Lower lobe of right lung (tissue), 2 donors: ENCODE measurements at regions not wholly inside any gene's neighbourhood (a gene's known extent, or its start where the extent isn't known, plus 50 kb on each side); places are given as distances from the start of the nearest gene placed in this dataset.
A peak's percentile ranks its signal among the peaks of the same experiment; 100 is the strongest.

Experiments
- ATAC-seq, 2 donors: fragments of 200-7000 bp; cut with Tn5 transposase; one replicate each; pipeline ENCODE4 v1.9.1; 2020 to 2022; ENCODE audit warnings: mild to moderate bottlenecking in 2 of 2, moderate library complexity in 2 of 2
- DNase-seq: peaks from one replicate; pipeline ENCODE4 v3.0.0-alpha.2; 2020
- H3K27ac ChIP-seq: fragments of 200-600 bp; one replicate; pipeline ENCODE4 v1.8.0; 2022
- H3K27me3 ChIP-seq: fragments of 200-600 bp; one replicate; pipeline ENCODE4 v1.8.0; 2022; ENCODE audit warnings: low read depth
- H3K36me3 ChIP-seq: fragments of 200-600 bp; one replicate; pipeline ENCODE4 v1.8.0; 2022; ENCODE audit warnings: mild to moderate bottlenecking
- H3K4me1 ChIP-seq: fragments of 200-600 bp; one replicate; pipeline ENCODE4 v1.8.0; 2022
- H3K4me3 ChIP-seq: fragments of 200-600 bp; one replicate; pipeline ENCODE4 v1.8.0; 2022; ENCODE audit warnings: mild to moderate bottlenecking
- H3K9me3 ChIP-seq: fragments of 200-600 bp; one replicate; pipeline ENCODE4 v1.8.0; 2022
- CTCF ChIP-seq: fragments of 200-600 bp; IDR thresholded peaks from one replicate; pipeline ENCODE4 v1.8.0; 2022; ENCODE audit warnings: antibody characterized with exemption, mild to moderate bottlenecking
- intact Hi-C: fragments of 100-400 bp; cut with DNase I; formaldehyde crosslinking; loops from one replicate; pipeline ENCODE4 v1.11.0; 2022
- donor health status: DM: no; HTN: yes; CAD: no; lungs with severe emphysema.

DNA sequence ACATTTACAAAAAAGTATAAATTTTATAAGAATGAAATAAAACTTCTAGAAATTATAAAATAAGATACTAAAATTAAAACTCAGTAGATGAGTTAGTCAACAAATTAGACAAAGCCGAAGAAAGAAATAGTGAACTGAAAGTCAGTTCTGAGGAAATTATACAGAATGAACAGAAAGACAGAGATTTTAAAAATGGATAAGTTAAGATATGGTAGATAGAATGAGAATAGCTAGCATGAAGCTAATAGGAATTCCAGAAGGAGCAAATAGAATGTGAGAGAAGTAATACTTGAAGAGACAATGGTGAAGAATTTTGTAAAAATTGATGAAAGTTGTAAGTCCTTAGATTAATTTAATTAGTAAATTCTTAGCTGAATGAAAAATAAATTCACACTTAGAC lies 430.4 kb upstream of the RUNX1 start:
- ATAC-seq (no peak), DNase-seq (no peak)
- TF ChIP-seq CTCF = no peak
- H3K27ac ChIP-seq = no peak overlapping the region
- peaks cover 13% of the 10 kb centered on the region for H3K4me1 ChIP-seq
- intact Hi-C loops = no loop called here
- H3K4me3 ChIP-seq = no peak overlapping the region
- no peaks in the 10 kb centered on the region for H3K27me3 ChIP-seq
- no peaks in the 10 kb centered on the region for H3K36me3 ChIP-seq
- no peaks in the 10 kb centered on the region for H3K9me3 ChIP-seq

GRCh38 chr21:35479065-35479448 lies 430.0 kb upstream of the RUNX1 start:
- DNase-seq (no peak), ATAC-seq (no peak)
- Histone ChIP-seq H3K36me3 (no peaks in the 10 kb centered on the region), H3K27ac (no peak overlapping the region), H3K4me3 (no peak overlapping the region), H3K4me1 (peaks cover 13% of the 10 kb centered on the region), H3K27me3 (no peaks in the 10 kb centered on the region), H3K9me3 (no peaks in the 10 kb centered on the region)
- TF ChIP-seq CTCF = no peak
- intact Hi-C loops = no loop called here

DNA sequence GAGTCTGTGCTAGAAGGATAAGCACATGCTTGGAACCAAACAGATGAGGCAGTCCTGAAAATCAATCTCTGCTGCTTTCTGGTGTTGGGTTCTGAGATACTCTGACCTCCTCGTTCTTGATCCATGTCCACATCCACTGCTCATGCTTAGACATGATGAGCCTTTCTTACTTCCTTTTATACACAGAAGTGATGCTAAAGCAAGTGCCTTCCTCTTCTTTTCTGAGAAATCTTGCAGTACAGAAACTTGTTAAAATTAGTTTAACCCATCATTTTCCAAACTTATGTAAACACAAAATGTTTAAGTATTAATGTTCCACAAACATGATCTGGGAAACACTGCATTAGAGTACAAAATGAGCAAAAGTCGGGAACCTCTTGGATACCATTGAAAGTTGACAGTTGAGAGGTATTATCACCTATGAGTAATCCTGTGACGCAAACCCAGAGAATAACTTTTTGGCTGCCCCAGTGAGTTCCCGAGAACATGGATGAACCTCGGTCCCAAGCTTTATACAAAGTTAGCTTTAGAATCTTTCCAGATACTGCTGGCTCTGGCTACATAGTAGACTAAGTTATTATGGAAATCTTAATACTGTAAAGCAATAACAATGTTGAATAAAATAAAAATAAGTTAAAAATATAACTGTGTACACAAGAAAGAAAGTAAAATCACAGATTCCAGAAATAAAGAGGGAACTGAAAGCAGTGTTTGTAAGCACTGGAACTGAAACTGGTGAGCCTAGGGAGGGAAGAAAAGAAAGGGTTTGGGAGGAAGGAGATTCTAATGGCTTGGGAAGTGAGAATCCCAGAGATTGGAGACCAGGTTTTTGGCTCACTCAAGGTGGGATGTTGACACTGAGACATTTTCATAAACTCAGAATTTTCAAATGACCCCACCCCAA lies 429.3 kb upstream of the RUNX1 start:
- peak overlapping the region; percentile 50 for H3K27ac ChIP-seq
- ATAC-seq (peak; percentile 62 to 65), DNase-seq (no peak)
- H3K4me1 ChIP-seq = peaks cover 13% of the 10 kb centered on the region
- H3K36me3 ChIP-seq = no peaks in the 10 kb centered on the region
- H3K9me3 ChIP-seq = no peaks in the 10 kb centered on the region
- no peak for TF ChIP-seq CTCF
- no peaks in the 10 kb centered on the region for H3K27me3 ChIP-seq
- no peak overlapping the region for H3K4me3 ChIP-seq
- intact Hi-C loops = no loop called here

- DNase-seq (no peak), ATAC-seq (no peak)
- Histone ChIP-seq H3K9me3 (no peaks in the 10 kb centered on the region), H3K27ac (no peak overlapping the region), H3K36me3 (no peaks in the 10 kb centered on the region), H3K4me3 (no peak overlapping the region), H3K27me3 (no peaks in the 10 kb centered on the region), H3K4me1 (peaks cover 13% of the 10 kb centered on the region)
- TF ChIP-seq CTCF = no peak
- intact Hi-C loops = no loop called here
These were observed 428.5 kb upstream of the RUNX1 start for GRCh38 chr21:35477622-35478021.

- Histone ChIP-seq H3K27ac (no peak overlapping the region), H3K9me3 (no peaks in the 10 kb centered on the region), H3K4me3 (no peak overlapping the region), H3K27me3 (no peaks in the 10 kb centered on the region), H3K36me3 (no peaks in the 10 kb centered on the region), H3K4me1 (peaks cover 13% of the 10 kb centered on the region)
- intact Hi-C loops = no loop called here
- DNase-seq (no peak), ATAC-seq (no peak)
- TF ChIP-seq CTCF = no peak
These were observed 427.7 kb upstream of the RUNX1 start for GRCh38 chr21:35476621-35477395.
